Caco-2 (cell line): ENCODE measurements at regions not wholly inside any gene's neighbourhood (a gene's known extent, or its start where the extent isn't known, plus 50 kb on each side); places are given as distances from the start of the nearest gene placed in this dataset.

Experiments
- BruUV-seq: library from RNA; stranded (reverse); fragments of 400-500 nt; replicated peaks from 2 replicates; lab custom pipeline; 2021; lab: Mats Ljungman, UMichigan
- CTCF ChIA-PET: fragments of 300-600 bp; sonication (Branson Sonifier 250); formaldehyde crosslinking; loops from one replicate; lab custom pipeline; 2022; ENCODE audit warnings: antibody characterized with exemption; lab: Charles Lee
- POLR2A ChIA-PET: fragments of 300-600 bp; sonication (Branson Sonifier 250); formaldehyde crosslinking; loops from one replicate; lab custom pipeline; 2022; ENCODE audit warnings: antibody characterized with exemption; lab: Charles Lee
- DNase-seq, 2 experiments: peaks; one replicate each; pipeline versions ENCODE4 v3.0.0 to v3.0.0-alpha.2; 2020 to 2022
- H3K27me3 ChIP-seq: replicated peaks from 2 replicates; pipeline ENCODE4 v1.6.0; 2011; ENCODE audit warnings: low read length; ENCODE audit not compliant: control insufficient read depth, insufficient read depth
- H3K36me3 ChIP-seq: 2 replicates; pipeline ENCODE4 v1.5.1; 2011; ENCODE audit warnings: low read length; ENCODE audit not compliant: control insufficient read depth, insufficient read depth
- H3K4me1 ChIP-seq: fragments of 250-450 bp; sonication (Bioruptor Pico); 2 replicates; pipeline ENCODE4 v1.5.1; 2020; ENCODE audit warnings: mild to moderate bottlenecking
- H3K4me3 ChIP-seq: 2 replicates; pipeline ENCODE4 v1.5.1; 2011; ENCODE audit warnings: low read depth, mild to moderate bottlenecking, control low read depth, low read length
- H3K9me3 ChIP-seq: fragments of 250-450 bp; sonication (Bioruptor Pico); 2 replicates; pipeline ENCODE4 v1.5.1; 2020; ENCODE audit warnings: mild to moderate bottlenecking, moderate library complexity
- H3K27ac Mint-ChIP-seq: one replicate; pipeline ENCODE4 v1.8.0; 2022; ENCODE audit warnings: mixed read lengths; ENCODE audit not compliant: unreplicated experiment
- H3K27me3 Mint-ChIP-seq: one replicate; pipeline ENCODE4 v1.8.0; 2022; ENCODE audit warnings: mixed read lengths; ENCODE audit not compliant: insufficient read depth, unreplicated experiment
- H3K36me3 Mint-ChIP-seq: one replicate; pipeline ENCODE4 v1.8.0; 2022; ENCODE audit warnings: mild to moderate bottlenecking, mixed read lengths; ENCODE audit not compliant: insufficient read depth, unreplicated experiment
- H3K4me1 Mint-ChIP-seq: one replicate; pipeline ENCODE4 v1.8.0; 2022; ENCODE audit warnings: low read depth, mixed read lengths; ENCODE audit not compliant: unreplicated experiment
- H3K4me3 Mint-ChIP-seq: one replicate; pipeline ENCODE4 v1.8.0; 2022; ENCODE audit warnings: mild to moderate bottlenecking, moderate library complexity, mixed read lengths; ENCODE audit not compliant: unreplicated experiment
- H3K9me3 Mint-ChIP-seq: one replicate; pipeline ENCODE4 v1.8.0; 2022; ENCODE audit warnings: mixed read lengths; ENCODE audit not compliant: unreplicated experiment
- intact Hi-C: fragments of 100-400 bp; cut with micrococcal nuclease; formaldehyde crosslinking; loops from one replicate; pipeline ENCODE4 v1.10.0; 2022; ENCODE audit not compliant: unreplicated experiment
- TF ChIP-seq, protein P1 (sequence below), 2 experiments: fragments of 200-600 bp in 1 of 2; IDR thresholded peaks; 1 replicate in 1 of 2; 2 replicates in 1 of 2; pipeline versions ENCODE4 v1.5.1 to v1.8.0; 2011 to 2022; ENCODE audit warnings: antibody characterized with exemption in 1 of 2, control low read depth in 1 of 2, inconsistent platforms in 1 of 2, low read depth in 1 of 2, low read length in 1 of 2, mild to moderate bottlenecking in 1 of 2, moderate library complexity in 1 of 2; ENCODE audit not compliant: insufficient read depth in 1 of 2, severe bottlenecking in 1 of 2, unreplicated experiment in 1 of 2

DNA sequence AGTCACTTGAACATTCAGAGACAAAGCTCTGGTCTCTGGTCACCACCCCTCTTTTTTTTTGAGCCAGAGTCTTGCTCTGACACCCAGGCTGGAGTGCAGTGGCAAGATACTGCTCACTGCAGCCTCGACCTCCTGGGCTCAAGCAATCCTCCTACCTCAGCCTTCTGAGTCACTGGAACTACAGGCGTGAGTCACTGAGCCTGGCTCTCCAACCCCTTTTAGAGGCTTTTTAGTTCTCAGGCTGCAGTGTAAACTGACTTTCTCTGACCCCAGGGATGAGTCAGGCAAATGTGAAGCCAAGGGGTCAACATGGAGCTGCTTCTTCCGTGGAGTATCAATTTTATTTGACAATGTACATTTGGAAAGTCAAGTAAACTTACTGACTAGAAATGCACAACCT, 229.2 kb downstream of the PTTG2 start:
- POLR2A ChIA-PET, result no interaction called here
- no peaks in the 10 kb centered on the region for H3K36me3 Mint-ChIP-seq
- BruUV-seq, result no TSS peak
- H3K36me3 ChIP-seq, result no peaks in the 10 kb centered on the region
- H3K4me1 Mint-ChIP-seq, result no peaks in the 10 kb centered on the region
- no peak overlapping the region for H3K4me3 Mint-ChIP-seq
- H3K27ac Mint-ChIP-seq, result no peak overlapping the region
- TF ChIP-seq, protein P1, sequence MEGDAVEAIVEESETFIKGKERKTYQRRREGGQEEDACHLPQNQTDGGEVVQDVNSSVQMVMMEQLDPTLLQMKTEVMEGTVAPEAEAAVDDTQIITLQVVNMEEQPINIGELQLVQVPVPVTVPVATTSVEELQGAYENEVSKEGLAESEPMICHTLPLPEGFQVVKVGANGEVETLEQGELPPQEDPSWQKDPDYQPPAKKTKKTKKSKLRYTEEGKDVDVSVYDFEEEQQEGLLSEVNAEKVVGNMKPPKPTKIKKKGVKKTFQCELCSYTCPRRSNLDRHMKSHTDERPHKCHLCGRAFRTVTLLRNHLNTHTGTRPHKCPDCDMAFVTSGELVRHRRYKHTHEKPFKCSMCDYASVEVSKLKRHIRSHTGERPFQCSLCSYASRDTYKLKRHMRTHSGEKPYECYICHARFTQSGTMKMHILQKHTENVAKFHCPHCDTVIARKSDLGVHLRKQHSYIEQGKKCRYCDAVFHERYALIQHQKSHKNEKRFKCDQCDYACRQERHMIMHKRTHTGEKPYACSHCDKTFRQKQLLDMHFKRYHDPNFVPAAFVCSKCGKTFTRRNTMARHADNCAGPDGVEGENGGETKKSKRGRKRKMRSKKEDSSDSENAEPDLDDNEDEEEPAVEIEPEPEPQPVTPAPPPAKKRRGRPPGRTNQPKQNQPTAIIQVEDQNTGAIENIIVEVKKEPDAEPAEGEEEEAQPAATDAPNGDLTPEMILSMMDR (IDR thresholded peaks at IDR 0.05; ENCODE audit: insufficient read depth in 1 of 2, low read depth in 1 of 2, low read length in 1 of 2, severe bottlenecking in 1 of 2, unreplicated experiment in 1 of 2), result no peak
- no peaks in the 10 kb centered on the region for H3K27me3 Mint-ChIP-seq
- H3K9me3 ChIP-seq, result no peaks in the 10 kb centered on the region
- CTCF ChIA-PET, result interaction anchor here (1.0 kb wide), 1 partner anchor 10 kb away, joined by 3 read pairs; no protein-coding TSS in a partner anchor
- H3K9me3 Mint-ChIP-seq, result no peaks in the 10 kb centered on the region
- no peak for DNase-seq
- no peaks in the 10 kb centered on the region for H3K4me1 ChIP-seq
- intact Hi-C loops, result no loop called here
- H3K4me3 ChIP-seq, result no peak overlapping the region
- H3K27me3 ChIP-seq, result no peaks in the 10 kb centered on the region

DNA sequence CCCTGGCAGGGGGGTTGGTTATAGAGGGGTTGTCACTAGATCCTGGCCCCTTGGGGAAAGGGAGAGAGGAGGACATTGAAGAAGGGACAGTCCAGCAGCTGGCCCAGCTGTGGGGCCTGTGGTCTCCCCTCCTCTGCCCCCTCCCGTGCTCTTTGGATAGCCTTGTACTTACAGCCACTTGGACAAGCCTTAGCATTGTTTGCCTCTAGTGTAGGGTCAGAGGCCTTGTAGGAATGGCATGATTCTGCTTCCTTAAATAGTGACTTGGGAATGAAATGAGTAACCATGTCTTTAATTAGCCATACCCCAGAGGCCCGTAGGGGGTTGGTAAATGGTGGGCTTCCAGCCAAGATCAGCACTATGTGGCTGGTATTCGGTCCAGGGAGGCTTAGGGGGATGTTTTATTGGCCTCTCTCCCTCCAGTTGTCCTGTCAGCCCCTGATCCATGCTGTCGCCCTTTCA, 230.6 kb downstream of the PTTG2 start:
- H3K27me3 ChIP-seq, result no peaks in the 10 kb centered on the region
- no peak overlapping the region for H3K4me3 ChIP-seq
- intact Hi-C loops, result no loop called here
- no peaks in the 10 kb centered on the region for H3K4me1 Mint-ChIP-seq
- POLR2A ChIA-PET, result no interaction called here
- no peaks in the 10 kb centered on the region for H3K27me3 Mint-ChIP-seq
- no peaks in the 10 kb centered on the region for H3K36me3 Mint-ChIP-seq
- H3K9me3 Mint-ChIP-seq, result no peaks in the 10 kb centered on the region
- TF ChIP-seq, protein P1 (IDR thresholded peaks at IDR 0.05; ENCODE audit: insufficient read depth in 1 of 2, low read depth in 1 of 2, low read length in 1 of 2, severe bottlenecking in 1 of 2, unreplicated experiment in 1 of 2), result no peak
- no peaks in the 10 kb centered on the region; the same call in 1 of the 2 replicates for H3K9me3 ChIP-seq
- H3K4me3 Mint-ChIP-seq, result no peak overlapping the region
- no peak overlapping the region for H3K27ac Mint-ChIP-seq
- CTCF ChIA-PET, result no interaction called here
- DNase-seq, result no peak
- H3K4me1 ChIP-seq, result no peaks in the 10 kb centered on the region
- BruUV-seq, result no TSS peak
- no peaks in the 10 kb centered on the region for H3K36me3 ChIP-seq

DNA sequence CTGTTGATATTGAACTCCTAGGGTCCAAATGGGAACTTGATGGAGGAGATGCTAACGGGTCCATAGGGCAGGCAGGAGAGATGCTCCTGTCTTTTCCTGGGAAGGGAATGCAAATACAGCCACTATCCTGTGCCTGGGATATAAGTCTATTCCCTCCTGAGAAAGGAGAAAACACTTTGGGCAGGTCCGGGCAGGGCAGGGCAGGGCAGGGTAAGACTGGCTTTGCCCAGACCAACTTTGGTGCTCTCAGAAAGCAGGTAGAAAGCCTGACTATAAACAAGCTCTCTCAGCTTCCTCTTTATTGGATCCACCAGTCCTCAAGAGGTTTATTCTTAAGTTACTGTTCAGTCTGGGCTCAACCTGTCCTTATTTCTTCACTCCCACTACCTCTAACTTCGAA, 232.3 kb downstream of the PTTG2 start:
- no peak for DNase-seq
- no peaks in the 10 kb centered on the region; the same call in 1 of the 2 replicates for H3K9me3 ChIP-seq
- H3K4me1 Mint-ChIP-seq, result no peaks in the 10 kb centered on the region
- TF ChIP-seq, protein P1 (IDR thresholded peaks at IDR 0.05; ENCODE audit: insufficient read depth in 1 of 2, low read depth in 1 of 2, low read length in 1 of 2, severe bottlenecking in 1 of 2, unreplicated experiment in 1 of 2), result no peak
- H3K36me3 Mint-ChIP-seq, result no peaks in the 10 kb centered on the region
- CTCF ChIA-PET, result no interaction called here
- intact Hi-C loops, result no loop called here
- POLR2A ChIA-PET, result no interaction called here
- H3K4me1 ChIP-seq, result no peaks in the 10 kb centered on the region
- no peaks in the 10 kb centered on the region for H3K9me3 Mint-ChIP-seq
- H3K4me3 Mint-ChIP-seq, result no peak overlapping the region
- H3K4me3 ChIP-seq, result no peak overlapping the region
- no peak overlapping the region for H3K27ac Mint-ChIP-seq
- no TSS peak for BruUV-seq
- no peaks in the 10 kb centered on the region for H3K27me3 Mint-ChIP-seq
- no peaks in the 10 kb centered on the region for H3K36me3 ChIP-seq
- H3K27me3 ChIP-seq, result no peaks in the 10 kb centered on the region
